Esophagus squamous epithelium (tissue), 5 donors: ENCODE measurements at regions not wholly inside any gene's neighbourhood (a gene's known extent, or its start where the extent isn't known, plus 50 kb on each side); places are given as distances from the start of the nearest gene placed in this dataset.

Experiments
- DNase-seq: peaks from one replicate; lab custom pipeline; 2025; lab: John Stamatoyannopoulos, UW
- H3K27ac ChIP-seq, 4 donors: fragments of 200-600 bp; sonication (generic); one replicate each; pipeline ENCODE4 v1.5.1; 2016 to 2019; ENCODE audit warnings: mild to moderate bottlenecking in 1 of 4
- H3K27me3 ChIP-seq, 4 donors: fragments of 200-600 bp; sonication (generic); 1 replicate in 3 of 4; 2 replicates in 1 of 4; pipeline versions ENCODE4 v1.5.1 to v1.6.0; 2017 to 2021; ENCODE audit warnings: antibody characterized with exemption in 1 of 4
- H3K36me3 ChIP-seq, 3 donors: fragments of 200-600 bp; sonication (generic); one replicate each; pipeline ENCODE4 v1.5.1; 2016 to 2019
- H3K4me1 ChIP-seq, 3 donors: fragments of 200-600 bp; sonication (generic); one replicate each; pipeline ENCODE4 v1.5.1; 2017 to 2019
- H3K4me3 ChIP-seq, 4 donors: fragments of 200-600 bp; sonication (generic); 1 replicate in 3 of 4; 2 replicates in 1 of 4; pipeline ENCODE4 v1.5.1; 2016 to 2019; ENCODE audit warnings: mild to moderate bottlenecking in 2 of 4, moderate library complexity in 1 of 4
- H3K9me3 ChIP-seq, 3 donors: fragments of 200-600 bp; sonication (generic); one replicate each; pipeline ENCODE4 v1.5.1; 2016 to 2019
- CTCF ChIP-seq, 6 experiments: fragments of 450-650 bp in 4 of 6; fragments of 200-600 bp in 2 of 6; sonication (generic) in 2 of 6; IDR thresholded peaks; one replicate each; pipeline ENCODE4 v1.5.1; 2016 to 2019; ENCODE audit warnings: antibody characterized with exemption in 6 of 6, mild to moderate bottlenecking in 4 of 6, moderate library complexity in 4 of 6
- POLR2A ChIP-seq, 4 donors: fragments of 450-650 bp; IDR thresholded peaks; one replicate each; pipeline ENCODE4 v1.6.1; 2017; ENCODE audit warnings: antibody characterized with exemption in 4 of 4, mild to moderate bottlenecking in 4 of 4, moderate library complexity in 3 of 4
- WGBS, 2 donors: methylation state at CpG; one replicate each; pipeline ENCODE4 v1.1.5; 2018; 5-methylcytosine and 5-hydroxymethylcytosine counted together
- intact Hi-C: fragments of 100-400 bp; cut with DNase I; formaldehyde crosslinking; loops from one replicate; pipeline ENCODE4 v1.15.0; 2022
- donor health status: DM: yes; HTN: yes; CAD: no.

- intact Hi-C loops, result no loop called here
These were observed 433.1 kb downstream of the NPHP4 start for GRCh38 chr1:5559078-5559477.

GRCh38 chr1:5555853-5556252 lies 436.4 kb downstream of the NPHP4 start:
- Histone ChIP-seq H3K27me3 (peaks cover 0 to 33% (median 0%) of the 10 kb centered on the region in 4 donors), H3K9me3 (peaks cover 0 to 4% (median 0%) of the 10 kb centered on the region in 3 donors), H3K4me3 (no peak overlapping the region), H3K36me3 (no peaks in the 10 kb centered on the region), H3K4me1 (no peaks in the 10 kb centered on the region), H3K27ac (no peak overlapping the region)
- 89% methylated on average over 9 of the region's 9 CpGs for WGBS, 2 donors
- no peak for TF ChIP-seq POLR2A (IDR thresholded peaks at IDR 0.05)
- TF ChIP-seq CTCF (IDR thresholded peaks at IDR 0.05), result no peak
- no peak for DNase-seq
- intact Hi-C loops, result no loop called here

More at GRCh38 chr1:5559078-5559477, 433.1 kb downstream of the NPHP4 start:
- no peaks in the 10 kb centered on the region for H3K4me1 ChIP-seq
- TF ChIP-seq POLR2A (IDR thresholded peaks at IDR 0.05) (no peak), CTCF (IDR thresholded peaks at IDR 0.05) (no peak)
- H3K36me3 ChIP-seq, result no peaks in the 10 kb centered on the region
- H3K9me3 ChIP-seq, result peaks cover 0 to 4% (median 0%) of the 10 kb centered on the region in 3 donors
- 47 to 67% methylated on average over 2 of the region's 2 CpGs for WGBS, 2 donors
- H3K4me3 ChIP-seq, result no peak overlapping the region
- DNase-seq, result no peak
- peaks cover 0 to 7% (median 0%) of the 10 kb centered on the region in 4 donors for H3K27me3 ChIP-seq
- no peak overlapping the region for H3K27ac ChIP-seq

- 78 to 83% methylated on average over 5 of the region's 5 CpGs for WGBS, 2 donors
- Histone ChIP-seq H3K36me3 (no peaks in the 10 kb centered on the region), H3K4me1 (no peaks in the 10 kb centered on the region), H3K27me3 (peaks cover 0 to 37% (median 0%) of the 10 kb centered on the region in 4 donors), H3K27ac (no peak overlapping the region), H3K4me3 (no peak overlapping the region), H3K9me3 (peaks cover 0 to 4% (median 0%) of the 10 kb centered on the region in 3 donors)
- intact Hi-C loops, result no loop called here
- TF ChIP-seq CTCF (IDR thresholded peaks at IDR 0.05), result no peak
- no peak for DNase-seq
These were observed 437.4 kb downstream of the NPHP4 start for GRCh38 chr1:5554784-5555183.

- no peak for DNase-seq
- intact Hi-C loops, result no loop called here
- H3K36me3 ChIP-seq, result no peaks in the 10 kb centered on the region
- WGBS, 2 donors, result 48 to 49% methylated on average over 4 to 5 of the region's 6 CpGs
- H3K27ac ChIP-seq, result no peak overlapping the region
- H3K27me3 ChIP-seq, result peaks cover 0 to 37% (median 0%) of the 10 kb centered on the region in 4 donors
- peaks cover 0 to 4% (median 0%) of the 10 kb centered on the region in 3 donors for H3K9me3 ChIP-seq
- no peak overlapping the region for H3K4me3 ChIP-seq
- H3K4me1 ChIP-seq, result no peaks in the 10 kb centered on the region
- no peak for TF ChIP-seq CTCF (IDR thresholded peaks at IDR 0.05)
- TF ChIP-seq POLR2A (IDR thresholded peaks at IDR 0.05), result no peak
These were observed 438.1 kb downstream of the NPHP4 start for GRCh38 chr1:5554111-5554510.

GRCh38 chr1:5552787-5553484 lies 439.3 kb downstream of the NPHP4 start:
- no peak for TF ChIP-seq POLR2A (IDR thresholded peaks at IDR 0.05)
- no peak for TF ChIP-seq CTCF (IDR thresholded peaks at IDR 0.05)
- H3K4me1 ChIP-seq, result no peaks in the 10 kb centered on the region
- H3K9me3 ChIP-seq, result peaks cover 0 to under 1% (median 0%) of the 10 kb centered on the region in 3 donors
- H3K27me3 ChIP-seq, result peaks cover 0 to 46% (median 0%) of the 10 kb centered on the region in 4 donors
- no peak overlapping the region for H3K27ac ChIP-seq
- WGBS, 2 donors, result 13 to 65% methylated on average over 2 of the region's 3 CpGs
- intact Hi-C loops, result no loop called here
- DNase-seq, result no peak
- no peaks in the 10 kb centered on the region for H3K36me3 ChIP-seq
- no peak overlapping the region for H3K4me3 ChIP-seq
